HEK293 (cell line): ENCODE measurements at regions not wholly inside any gene's neighbourhood (a gene's known extent, or its start where the extent isn't known, plus 50 kb on each side); places are given as distances from the start of the nearest gene placed in this dataset.

Experiments
- CTCF ChIA-PET: fragments of 350-600 bp; formaldehyde crosslinking; extraction: SDS; loops from one replicate; lab custom pipeline; 2021; ENCODE audit warnings: antibody characterized with exemption; lab: Yijun Ruan, JAX
- POLR2A ChIA-PET: fragments of 300-600 bp; formaldehyde crosslinking; extraction: SDS; loops from one replicate; lab custom pipeline; 2020; ENCODE audit warnings: antibody characterized with exemption, inconsistent platforms; lab: Yijun Ruan, JAX
- H3K27ac ChIP-seq: fragments of 200-500 bp; sonication (Bioruptor generic); 2 replicates; pipeline ENCODE4 v1.5.1; 2014; ENCODE audit warnings: low read depth, low read length, control low read depth, inconsistent platforms; ENCODE audit errors: extremely low read depth
- H3K36me3 ChIP-seq, 2 experiments: fragments of 200-500 bp in 1 of 2; sonication (Bioruptor generic) in 1 of 2; 1 replicate in 1 of 2; 2 replicates in 1 of 2; pipeline ENCODE4 v1.5.1; 2014 to 2017; ENCODE audit warnings: inconsistent platforms in 2 of 2, low read length in 2 of 2; ENCODE audit not compliant: control insufficient read depth in 2 of 2, insufficient read depth in 1 of 2
- H3K4me1 ChIP-seq: fragments of 200-500 bp; sonication (Bioruptor generic); 2 replicates; pipeline ENCODE4 v1.5.1; 2014; ENCODE audit warnings: mild to moderate bottlenecking, low read length, inconsistent platforms; ENCODE audit not compliant: control insufficient read depth, insufficient read depth
- H3K4me3 ChIP-seq: 2 replicates; pipeline ENCODE4 v1.5.1; 2011; ENCODE audit warnings: low read depth, mild to moderate bottlenecking, control low read depth, low read length, moderate library complexity
- H3K9me3 ChIP-seq: fragments of 200-500 bp; sonication (Bioruptor generic); 2 replicates; pipeline ENCODE4 v1.5.1; 2014; ENCODE audit warnings: low read depth, low read length, inconsistent platforms; ENCODE audit not compliant: control insufficient read depth, insufficient read depth
- GLIS2 ChIP-seq: fragments of 450-650 bp; formaldehyde crosslinking; IDR thresholded peaks from 2 replicates; pipeline ENCODE4 v1.5.1; 2016; ENCODE audit warnings: missing biosample characterization, missing genetic modification characterization
- REPIN1 ChIP-seq: fragments of 450-650 bp; formaldehyde crosslinking; IDR thresholded peaks from 2 replicates; pipeline ENCODE4 v1.5.1; 2017; ENCODE audit warnings: missing biosample characterization, missing genetic modification characterization, low read depth
- TSHZ1 ChIP-seq: fragments of 450-650 bp; formaldehyde crosslinking; IDR thresholded peaks from 2 replicates; pipeline ENCODE4 v1.5.1; 2016; ENCODE audit warnings: missing biosample characterization, missing genetic modification characterization, borderline replicate concordance
- YY1 ChIP-seq: fragments of 450-650 bp; formaldehyde crosslinking; IDR thresholded peaks from 2 replicates; pipeline ENCODE4 v1.5.1; 2018; ENCODE audit warnings: missing biosample characterization, missing genetic modification characterization
- ZBTB26 ChIP-seq: fragments of 450-650 bp; formaldehyde crosslinking; optimal IDR thresholded peaks from 2 replicates; pipeline ENCODE3; 2016; ENCODE audit warnings: missing biosample characterization, mild to moderate bottlenecking, missing genetic modification characterization
- ZBTB7A ChIP-seq: fragments of 450-650 bp; formaldehyde crosslinking; IDR thresholded peaks from 2 replicates; pipeline ENCODE4 v1.5.1; 2016; ENCODE audit warnings: low read depth, missing biosample characterization, missing genetic modification characterization
- ZNF133 ChIP-seq: fragments of 450-650 bp; formaldehyde crosslinking; IDR thresholded peaks from 2 replicates; pipeline ENCODE4 v1.5.1; 2016; ENCODE audit warnings: missing biosample characterization, missing genetic modification characterization
- ZNF157 ChIP-seq: fragments of 450-650 bp; formaldehyde crosslinking; IDR thresholded peaks from 2 replicates; pipeline ENCODE4 v1.5.1; 2016; ENCODE audit warnings: missing biosample characterization, missing genetic modification characterization
- ZNF335 ChIP-seq: fragments of 450-650 bp; formaldehyde crosslinking; conservative IDR thresholded peaks from 2 replicates; pipeline ENCODE4 v1.5.1; 2016; ENCODE audit warnings: missing biosample characterization, missing genetic modification characterization
- ZNF354C ChIP-seq: fragments of 450-650 bp; formaldehyde crosslinking; IDR thresholded peaks from 2 replicates; pipeline ENCODE4 v1.5.1; 2016; ENCODE audit warnings: missing biosample characterization, missing genetic modification characterization, low read depth, borderline replicate concordance
- ZNF366 ChIP-seq: fragments of 450-650 bp; formaldehyde crosslinking; conservative IDR thresholded peaks from 2 replicates; pipeline ENCODE4 v1.5.1; 2016; ENCODE audit warnings: missing biosample characterization, missing genetic modification characterization
- ZNF416 ChIP-seq: fragments of 450-650 bp; formaldehyde crosslinking; IDR thresholded peaks from 2 replicates; pipeline ENCODE4 v1.5.1; 2016; ENCODE audit warnings: missing biosample characterization, missing genetic modification characterization
- ZNF423 ChIP-seq: fragments of 450-650 bp; formaldehyde crosslinking; IDR thresholded peaks from 2 replicates; pipeline ENCODE4 v1.5.1; 2016; ENCODE audit warnings: missing biosample characterization, missing genetic modification characterization
- ZNF521 ChIP-seq: fragments of 450-650 bp; formaldehyde crosslinking; IDR thresholded peaks from 2 replicates; pipeline ENCODE4 v1.5.1; 2017; ENCODE audit warnings: missing biosample characterization, mild to moderate bottlenecking, missing genetic modification characterization
- ZNF580 ChIP-seq: fragments of 450-650 bp; formaldehyde crosslinking; IDR thresholded peaks from 2 replicates; pipeline ENCODE4 v1.5.1; 2016; ENCODE audit warnings: missing biosample characterization, missing genetic modification characterization
- ZNF639 ChIP-seq: fragments of 450-650 bp; formaldehyde crosslinking; IDR thresholded peaks from 2 replicates; pipeline ENCODE4 v1.5.1; 2016; ENCODE audit warnings: missing biosample characterization, missing genetic modification characterization
- ZNF645 ChIP-seq: fragments of 450-650 bp; formaldehyde crosslinking; IDR thresholded peaks from 2 replicates; pipeline ENCODE4; 2016; ENCODE audit warnings: missing biosample characterization, missing genetic modification characterization
- ZNF785 ChIP-seq: fragments of 450-650 bp; formaldehyde crosslinking; IDR thresholded peaks from 2 replicates; pipeline ENCODE4 v1.5.1; 2016; ENCODE audit warnings: missing biosample characterization, missing genetic modification characterization
- ZSCAN16 ChIP-seq: fragments of 450-650 bp; formaldehyde crosslinking; IDR thresholded peaks from 2 replicates; pipeline ENCODE4 v1.5.1; 2016; ENCODE audit warnings: missing biosample characterization, missing genetic modification characterization

GRCh38 chr16:26688105-26688504 is 378.6 kb upstream of the C16orf82 start (continued):
- TF ChIP-seq ZBTB26 (tag by site-specific recombination), result no peak

- Histone ChIP-seq H3K36me3 (no peaks in the 10 kb centered on the region), H3K27ac (no peak overlapping the region), H3K9me3 (no peaks in the 10 kb centered on the region), H3K4me3 (no peak overlapping the region), H3K4me1 (no peaks in the 10 kb centered on the region)
- ChIA-PET POLR2A (no interaction called here), CTCF (no interaction called here)
- TF ChIP-seq ZNF785, result no peak
- no peak for TF ChIP-seq YY1 (tag by site-specific recombination)
- no peak for TF ChIP-seq ZNF157 (tag by site-specific recombination)
- no peak for TF ChIP-seq ZNF366 (tag by site-specific recombination)
- no peak for TF ChIP-seq ZNF354C (tag by site-specific recombination)
- no peak for TF ChIP-seq ZNF335 (tag by site-specific recombination)
- TF ChIP-seq TSHZ1 (tag by site-specific recombination), result no peak
- no peak for TF ChIP-seq ZNF423 (tag by site-specific recombination)
- TF ChIP-seq ZNF645 (tag by site-specific recombination), result no peak
- no peak for TF ChIP-seq GLIS2 (tag by site-specific recombination)
- TF ChIP-seq ZSCAN16 (tag by site-specific recombination), result no peak
- TF ChIP-seq ZNF639 (tag by site-specific recombination), result no peak
- no peak for TF ChIP-seq ZNF521 (tag by site-specific recombination)
- no peak for TF ChIP-seq ZNF416 (tag by site-specific recombination)
- no peak for TF ChIP-seq ZBTB7A (tag by site-specific recombination)
- TF ChIP-seq REPIN1 (tag by site-specific recombination), result no peak
- TF ChIP-seq ZNF133 (tag by site-specific recombination), result no peak
- no peak for TF ChIP-seq ZNF580
These were observed 378.0 kb upstream of the C16orf82 start for GRCh38 chr16:26688699-26689098.
